HepG2 (cell line): ENCODE measurements at regions not wholly inside any gene's neighbourhood (a gene's known extent, or its start where the extent isn't known, plus 50 kb on each side); places are given as distances from the start of the nearest gene placed in this dataset.

Experiments used
- AKAP8 ChIP-seq: sonication (generic); formaldehyde crosslinking; IDR thresholded peaks from 2 replicates; pipeline ENCODE4 v1.5.1; 2020; ENCODE audit warnings: mild to moderate bottlenecking, missing genetic modification reagents
- FOXC1 ChIP-seq: sonication (generic); formaldehyde crosslinking; IDR thresholded peaks from 2 replicates; pipeline ENCODE4 v1.8.0; 2022; ENCODE audit warnings: mild to moderate bottlenecking, missing genetic modification reagents, borderline replicate concordance
- HNRNPLL ChIP-seq: fragments of 200-400 bp; formaldehyde crosslinking; IDR thresholded peaks from 2 replicates; pipeline ENCODE4 v1.6.1; 2017; ENCODE audit warnings: mild to moderate bottlenecking, low read depth, low read length; ENCODE audit not compliant: poor library complexity, severe bottlenecking
- JARID2 ChIP-seq: sonication (generic); formaldehyde crosslinking; IDR thresholded peaks from 2 replicates; pipeline ENCODE4 v1.8.1; 2023; ENCODE audit warnings: missing genetic modification reagents, inconsistent platforms; ENCODE audit not compliant: insufficient replicate concordance
- NR2F2 ChIP-seq: IDR thresholded peaks from 2 replicates; pipeline ENCODE4 v1.6.1; 2012; ENCODE audit warnings: low read depth, inconsistent platforms, borderline replicate concordance
- RXRB ChIP-seq: IDR thresholded peaks from 2 replicates; pipeline ENCODE4 v1.6.1; 2016; ENCODE audit warnings: borderline replicate concordance, missing genetic modification reagents, missing compliant biosample characterization
- SAP130 ChIP-seq: IDR thresholded peaks from 2 replicates; pipeline ENCODE4 v1.6.1; 2016; ENCODE audit warnings: low read depth
- SMC3 ChIP-seq: IDR thresholded peaks from 2 replicates; pipeline ENCODE4 v1.6.1; 2011; ENCODE audit warnings: low read length, improper control_type of control experiment
- YEATS2 ChIP-seq: sonication (generic); formaldehyde crosslinking; IDR thresholded peaks from 2 replicates; pipeline ENCODE4 v1.4.0; 2020; ENCODE audit warnings: missing genetic modification reagents, borderline replicate concordance
- ZMAT3 ChIP-seq: sonication (generic); formaldehyde crosslinking; conservative IDR thresholded peaks from 2 replicates; pipeline ENCODE4 v1.7.0; 2021; ENCODE audit warnings: missing genetic modification reagents
- ZNF644 ChIP-seq: IDR thresholded peaks from 2 replicates; pipeline ENCODE4 v1.6.1; 2016; ENCODE audit warnings: low read depth
- ZNF737 ChIP-seq: sonication (generic); formaldehyde crosslinking; IDR thresholded peaks from 2 replicates; pipeline ENCODE4 v1.5.0; 2020; ENCODE audit warnings: missing genetic modification reagents, mild to moderate bottlenecking, borderline replicate concordance
- TF ChIP-seq, protein P1 (sequence below): sonication (generic); formaldehyde crosslinking; IDR thresholded peaks from 2 replicates; pipeline ENCODE4 v1.5.0; 2020; ENCODE audit warnings: mild to moderate bottlenecking, missing genetic modification reagents, borderline replicate concordance
- TF ChIP-seq, protein P2 (sequence below), 2 experiments: fragments of 450-650 bp in 1 of 2; sonication (generic) in 1 of 2; formaldehyde crosslinking in 1 of 2; IDR thresholded peaks; 2 replicates each; pipeline versions ENCODE4 v1.6.1 to v1.8.0; 2016 to 2022; ENCODE audit warnings: antibody characterized with exemption in 1 of 2, mild to moderate bottlenecking in 1 of 2, missing genetic modification reagents in 1 of 2
- TF ChIP-seq, protein P3 (sequence below): IDR thresholded peaks from 2 replicates; pipeline ENCODE4 v1.6.1; 2018; ENCODE audit warnings: missing genetic modification reagents, mild to moderate bottlenecking, missing compliant biosample characterization
- TF ChIP-seq, protein P4 (sequence below): sonication (generic); formaldehyde crosslinking; conservative IDR thresholded peaks from 2 replicates; pipeline ENCODE4 v1.8.0; 2022; ENCODE audit warnings: mild to moderate bottlenecking, moderate library complexity, missing genetic modification reagents

DNA sequence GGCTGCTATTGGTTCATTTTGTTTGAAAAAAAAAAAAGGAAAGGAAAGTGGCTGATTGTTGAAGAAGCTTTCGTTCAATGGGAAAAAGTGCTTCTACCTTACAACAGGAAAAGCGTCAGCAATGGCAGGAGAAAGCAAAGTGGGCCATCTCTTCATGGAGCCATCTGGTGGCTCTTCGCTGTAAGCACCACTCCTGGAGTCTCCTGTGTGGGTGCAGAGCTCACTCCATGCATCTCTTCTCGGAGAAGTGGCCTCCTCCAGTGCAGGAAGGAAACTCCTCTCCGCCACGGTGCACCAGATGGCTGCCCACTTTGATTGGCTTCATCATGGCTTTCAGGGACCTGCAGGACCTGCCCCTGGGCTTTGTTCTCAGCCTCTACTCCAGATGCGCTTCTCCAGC lies 250.9 kb downstream of the PTEN start (continued):
- TF ChIP-seq NR2F2: no peak
- TF ChIP-seq, protein P1, sequence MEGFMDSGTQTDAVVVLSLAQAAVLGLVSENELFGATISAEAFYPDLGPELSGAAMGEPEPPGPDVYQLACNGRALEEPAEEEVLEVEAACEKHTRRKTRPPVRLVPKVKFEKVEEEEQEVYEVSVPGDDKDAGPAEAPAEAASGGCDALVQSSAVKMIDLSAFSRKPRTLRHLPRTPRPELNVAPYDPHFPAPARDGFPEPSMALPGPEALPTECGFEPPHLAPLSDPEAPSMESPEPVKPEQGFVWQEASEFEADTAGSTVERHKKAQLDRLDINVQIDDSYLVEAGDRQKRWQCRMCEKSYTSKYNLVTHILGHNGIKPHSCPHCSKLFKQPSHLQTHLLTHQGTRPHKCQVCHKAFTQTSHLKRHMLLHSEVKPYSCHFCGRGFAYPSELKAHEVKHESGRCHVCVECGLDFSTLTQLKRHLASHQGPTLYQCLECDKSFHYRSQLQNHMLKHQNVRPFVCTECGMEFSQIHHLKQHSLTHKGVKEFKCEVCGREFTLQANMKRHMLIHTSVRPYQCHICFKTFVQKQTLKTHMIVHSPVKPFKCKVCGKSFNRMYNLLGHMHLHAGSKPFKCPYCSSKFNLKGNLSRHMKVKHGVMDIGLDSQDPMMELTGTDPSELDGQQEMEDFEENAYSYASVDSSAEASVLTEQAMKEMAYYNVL: no peak
- no peak for TF ChIP-seq ZNF737 (CRISPR knock-in tag)
- peak; percentile 96 for TF ChIP-seq SMC3
- peak; percentile 37; the same call in 1 of the 2 replicates for TF ChIP-seq SAP130
- peak; percentile 66; the same call in 1 of the 2 replicates for TF ChIP-seq ZNF644 (CRISPR knock-in tag)
- no peak for TF ChIP-seq ZMAT3
- TF ChIP-seq, protein P2, sequence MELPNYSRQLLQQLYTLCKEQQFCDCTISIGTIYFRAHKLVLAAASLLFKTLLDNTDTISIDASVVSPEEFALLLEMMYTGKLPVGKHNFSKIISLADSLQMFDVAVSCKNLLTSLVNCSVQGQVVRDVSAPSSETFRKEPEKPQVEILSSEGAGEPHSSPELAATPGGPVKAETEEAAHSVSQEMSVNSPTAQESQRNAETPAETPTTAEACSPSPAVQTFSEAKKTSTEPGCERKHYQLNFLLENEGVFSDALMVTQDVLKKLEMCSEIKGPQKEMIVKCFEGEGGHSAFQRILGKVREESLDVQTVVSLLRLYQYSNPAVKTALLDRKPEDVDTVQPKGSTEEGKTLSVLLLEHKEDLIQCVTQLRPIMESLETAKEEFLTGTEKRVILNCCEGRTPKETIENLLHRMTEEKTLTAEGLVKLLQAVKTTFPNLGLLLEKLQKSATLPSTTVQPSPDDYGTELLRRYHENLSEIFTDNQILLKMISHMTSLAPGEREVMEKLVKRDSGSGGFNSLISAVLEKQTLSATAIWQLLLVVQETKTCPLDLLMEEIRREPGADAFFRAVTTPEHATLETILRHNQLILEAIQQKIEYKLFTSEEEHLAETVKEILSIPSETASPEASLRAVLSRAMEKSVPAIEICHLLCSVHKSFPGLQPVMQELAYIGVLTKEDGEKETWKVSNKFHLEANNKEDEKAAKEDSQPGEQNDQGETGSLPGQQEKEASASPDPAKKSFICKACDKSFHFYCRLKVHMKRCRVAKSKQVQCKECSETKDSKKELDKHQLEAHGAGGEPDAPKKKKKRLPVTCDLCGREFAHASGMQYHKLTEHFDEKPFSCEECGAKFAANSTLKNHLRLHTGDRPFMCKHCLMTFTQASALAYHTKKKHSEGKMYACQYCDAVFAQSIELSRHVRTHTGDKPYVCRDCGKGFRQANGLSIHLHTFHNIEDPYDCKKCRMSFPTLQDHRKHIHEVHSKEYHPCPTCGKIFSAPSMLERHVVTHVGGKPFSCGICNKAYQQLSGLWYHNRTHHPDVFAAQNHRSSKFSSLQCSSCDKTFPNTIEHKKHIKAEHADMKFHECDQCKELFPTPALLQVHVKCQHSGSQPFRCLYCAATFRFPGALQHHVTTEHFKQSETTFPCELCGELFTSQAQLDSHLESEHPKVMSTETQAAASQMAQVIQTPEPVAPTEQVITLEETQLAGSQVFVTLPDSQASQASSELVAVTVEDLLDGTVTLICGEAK (IDR thresholded peaks at IDR 0.05): no peak
- TF ChIP-seq, protein P2 (CRISPR knock-in tag; IDR thresholded peaks at IDR 0.05): no peak
- no peak for TF ChIP-seq AKAP8
- no peak for TF ChIP-seq HNRNPLL
- 0 out of 2 replicates have a peak, but pooled peaks have one; percentile 21 for TF ChIP-seq FOXC1 (CRISPR knock-in tag)
- TF ChIP-seq, protein P3, sequence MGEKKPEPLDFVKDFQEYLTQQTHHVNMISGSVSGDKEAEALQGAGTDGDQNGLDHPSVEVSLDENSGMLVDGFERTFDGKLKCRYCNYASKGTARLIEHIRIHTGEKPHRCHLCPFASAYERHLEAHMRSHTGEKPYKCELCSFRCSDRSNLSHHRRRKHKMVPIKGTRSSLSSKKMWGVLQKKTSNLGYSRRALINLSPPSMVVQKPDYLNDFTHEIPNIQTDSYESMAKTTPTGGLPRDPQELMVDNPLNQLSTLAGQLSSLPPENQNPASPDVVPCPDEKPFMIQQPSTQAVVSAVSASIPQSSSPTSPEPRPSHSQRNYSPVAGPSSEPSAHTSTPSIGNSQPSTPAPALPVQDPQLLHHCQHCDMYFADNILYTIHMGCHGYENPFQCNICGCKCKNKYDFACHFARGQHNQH (CRISPR knock-in tag): peak; percentile 28; the same call in 1 of the 2 replicates
- TF ChIP-seq JARID2 (CRISPR knock-in tag): no peak
- TF ChIP-seq, protein P4, sequence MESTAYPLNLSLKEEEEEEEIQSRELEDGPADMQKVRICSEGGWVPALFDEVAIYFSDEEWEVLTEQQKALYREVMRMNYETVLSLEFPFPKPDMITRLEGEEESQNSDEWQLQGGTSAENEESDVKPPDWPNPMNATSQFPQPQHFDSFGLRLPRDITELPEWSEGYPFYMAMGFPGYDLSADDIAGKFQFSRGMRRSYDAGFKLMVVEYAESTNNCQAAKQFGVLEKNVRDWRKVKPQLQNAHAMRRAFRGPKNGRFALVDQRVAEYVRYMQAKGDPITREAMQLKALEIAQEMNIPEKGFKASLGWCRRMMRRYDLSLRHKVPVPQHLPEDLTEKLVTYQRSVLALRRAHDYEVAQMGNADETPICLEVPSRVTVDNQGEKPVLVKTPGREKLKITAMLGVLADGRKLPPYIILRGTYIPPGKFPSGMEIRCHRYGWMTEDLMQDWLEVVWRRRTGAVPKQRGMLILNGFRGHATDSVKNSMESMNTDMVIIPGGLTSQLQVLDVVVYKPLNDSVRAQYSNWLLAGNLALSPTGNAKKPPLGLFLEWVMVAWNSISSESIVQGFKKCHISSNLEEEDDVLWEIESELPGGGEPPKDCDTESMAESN (CRISPR knock-in tag): 0 out of 2 replicates have a peak, but pooled peaks have one; percentile 31
- 0 out of 2 replicates have a peak, but pooled peaks have one; percentile 30 for TF ChIP-seq YEATS2 (CRISPR knock-in tag)
- TF ChIP-seq RXRB (CRISPR knock-in tag): 0 out of 2 replicates have a peak, but pooled peaks have one; percentile 14
